Activated effector memory CD4-positive, alpha-beta T cell treated with Interleukin-2 at 50 U/mL for 16 hours (primary cell): ENCODE measurements at regions not wholly inside any gene's neighbourhood (a gene's known extent, or its start where the extent isn't known, plus 50 kb on each side); places are given as distances from the start of the nearest gene placed in this dataset.
A peak's percentile ranks its signal among the peaks of the same experiment; 100 is the strongest.
"Not testable (repeated sequence)": the region's sequence is repeated elsewhere in the genome, so short reads cannot be mapped to it uniquely, and the experiment has no call there.

Experiments
- DNase-seq: peaks from one replicate; pipeline ENCODE4 v3.0.0-alpha.2; 2020

- DNase-seq: no peak
These were observed 54.9 kb downstream of the DIO3 start for GRCh38 chr14:101616202-101616601.

GRCh38 chr14:101619484-101619883 is 58.2 kb downstream of the DIO3 start:
- no peak for DNase-seq

- DNase-seq: no peak
These were observed 58.9 kb downstream of the DIO3 start for GRCh38 chr14:101620031-101620788.

GRCh38 chr14:101620821-101621785 is 59.8 kb downstream of the DIO3 start:
- no peak for DNase-seq

GRCh38 chr14:101622251-101623076 is 61.2 kb downstream of the DIO3 start:
- DNase-seq: no peak

GRCh38 chr14:101623077-101623372 is 61.7 kb downstream of the DIO3 start:
- no peak for DNase-seq

GRCh38 chr14:101623685-101624444 is 62.6 kb downstream of the DIO3 start:
- DNase-seq: no peak

GRCh38 chr14:101624536-101624935 is 63.2 kb downstream of the DIO3 start:
- DNase-seq: no peak

GRCh38 chr14:101625336-101626097 is 64.2 kb downstream of the DIO3 start:
- DNase-seq: no peak

GRCh38 chr14:101626331-101626730 is 65.0 kb downstream of the DIO3 start:
- no peak for DNase-seq

- no peak for DNase-seq
These were observed 66.6 kb downstream of the DIO3 start for GRCh38 chr14:101627915-101628262.

- peak; percentile 57 for DNase-seq
These were observed 67.2 kb downstream of the DIO3 start for GRCh38 chr14:101628471-101628966.

- no peak for DNase-seq
These were observed 67.7 kb downstream of the DIO3 start for GRCh38 chr14:101628975-101629374.

GRCh38 chr14:101630056-101630965 is 69.0 kb downstream of the DIO3 start:
- no peak for DNase-seq

GRCh38 chr14:101631199-101631598 is 69.9 kb downstream of the DIO3 start:
- DNase-seq: no peak

GRCh38 chr14:101631970-101632369 is 70.7 kb downstream of the DIO3 start:
- not testable (repeated sequence) for DNase-seq

- no peak for DNase-seq
These were observed 71.2 kb downstream of the DIO3 start for GRCh38 chr14:101632520-101632919.

GRCh38 chr14:101633276-101633675 is 72.0 kb downstream of the DIO3 start:
- DNase-seq: no peak

GRCh38 chr14:101634202-101634849 is 73.0 kb downstream of the DIO3 start:
- no peak for DNase-seq
